ENCODE measurements at regions not wholly inside any gene's neighbourhood (a gene's known extent, or its start where the extent isn't known, plus 50 kb on each side); places are given as distances from the start of the nearest gene placed in this dataset.
A peak's percentile ranks its signal among the peaks of the same experiment; 100 is the strongest.

DNA sequence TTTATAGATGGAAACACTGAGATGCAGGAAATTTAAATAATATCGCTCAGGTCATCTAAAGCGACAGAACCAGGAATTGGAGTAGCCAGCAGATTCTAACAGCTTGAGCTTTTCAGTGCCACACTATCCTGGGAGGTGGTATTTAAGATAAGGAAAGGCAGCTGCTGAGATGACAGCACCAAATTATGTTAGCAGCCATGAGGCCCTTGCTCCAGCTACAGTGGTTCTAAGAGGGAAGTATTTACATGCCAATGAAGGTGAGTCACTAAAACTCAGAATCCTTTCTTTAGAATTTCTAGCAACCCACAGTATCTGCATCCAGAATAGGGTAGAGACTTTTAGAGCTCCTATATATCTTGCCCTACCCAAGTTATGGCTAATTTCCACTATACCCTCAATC, 127.0 kb upstream of the VLDLR start:
- H3K27ac ChIP-seq = no peak overlapping the region
- peak; percentile 56 for DNase-seq
- H3K27me3 ChIP-seq (replicated peaks) = no peaks in the 10 kb centered on the region
- no peaks in the 10 kb centered on the region for H3K36me3 ChIP-seq (replicated peaks)
- in situ Hi-C loops (cut with HindIII; ENCODE audit: low pct_ligation_motif_present, low sequenced_read_pairs) = no loop called here
- TF ChIP-seq, protein P1, sequence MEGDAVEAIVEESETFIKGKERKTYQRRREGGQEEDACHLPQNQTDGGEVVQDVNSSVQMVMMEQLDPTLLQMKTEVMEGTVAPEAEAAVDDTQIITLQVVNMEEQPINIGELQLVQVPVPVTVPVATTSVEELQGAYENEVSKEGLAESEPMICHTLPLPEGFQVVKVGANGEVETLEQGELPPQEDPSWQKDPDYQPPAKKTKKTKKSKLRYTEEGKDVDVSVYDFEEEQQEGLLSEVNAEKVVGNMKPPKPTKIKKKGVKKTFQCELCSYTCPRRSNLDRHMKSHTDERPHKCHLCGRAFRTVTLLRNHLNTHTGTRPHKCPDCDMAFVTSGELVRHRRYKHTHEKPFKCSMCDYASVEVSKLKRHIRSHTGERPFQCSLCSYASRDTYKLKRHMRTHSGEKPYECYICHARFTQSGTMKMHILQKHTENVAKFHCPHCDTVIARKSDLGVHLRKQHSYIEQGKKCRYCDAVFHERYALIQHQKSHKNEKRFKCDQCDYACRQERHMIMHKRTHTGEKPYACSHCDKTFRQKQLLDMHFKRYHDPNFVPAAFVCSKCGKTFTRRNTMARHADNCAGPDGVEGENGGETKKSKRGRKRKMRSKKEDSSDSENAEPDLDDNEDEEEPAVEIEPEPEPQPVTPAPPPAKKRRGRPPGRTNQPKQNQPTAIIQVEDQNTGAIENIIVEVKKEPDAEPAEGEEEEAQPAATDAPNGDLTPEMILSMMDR (IDR thresholded peaks at IDR 0.05; ENCODE audit: low read depth, low read length, missing control alignments) = no peak
- no peak overlapping the region for H3K4me3 ChIP-seq (ENCODE audit: low read depth, low read length)

DNA sequence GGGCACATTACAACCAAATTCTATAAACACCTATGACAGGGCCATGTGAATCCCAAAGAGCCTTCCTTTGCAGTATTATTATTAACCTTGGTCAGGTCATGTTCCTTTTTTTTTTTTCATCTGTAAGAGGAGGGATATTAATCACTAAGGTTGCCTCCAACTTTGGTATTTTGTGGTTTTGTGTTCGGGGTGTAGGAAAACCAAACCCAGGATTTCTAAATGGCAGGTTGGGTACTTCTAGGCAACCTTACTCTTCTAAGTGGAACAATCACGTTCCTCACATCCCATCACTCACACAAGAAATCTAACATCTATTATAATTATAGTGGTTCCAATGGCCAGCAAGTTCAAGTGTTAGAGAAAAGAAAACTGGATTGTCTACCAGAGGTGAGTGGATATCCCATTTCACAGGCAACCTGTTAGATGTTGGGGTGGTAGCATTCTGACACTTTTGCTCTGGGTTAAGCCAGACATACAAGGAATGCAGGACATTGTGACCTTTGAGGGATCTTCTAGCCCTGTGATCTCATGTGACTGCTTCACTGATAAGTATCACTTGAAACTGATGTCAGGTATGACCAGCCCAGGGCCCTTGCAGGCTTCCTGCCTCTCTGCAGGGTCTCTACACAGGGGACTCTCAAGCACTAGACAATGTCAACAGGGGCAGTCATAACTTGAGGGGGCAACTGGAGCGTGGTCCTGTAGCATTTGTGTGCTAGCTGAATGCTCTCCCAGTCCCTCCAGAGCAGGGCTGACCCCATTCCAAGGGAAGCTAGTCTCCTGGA, 126.2 kb upstream of the VLDLR start:
- DNase-seq = no peak
- in situ Hi-C loops (cut with HindIII; ENCODE audit: low pct_ligation_motif_present, low sequenced_read_pairs) = no loop called here
- Histone ChIP-seq H3K36me3 (replicated peaks) (no peaks in the 10 kb centered on the region), H3K27me3 (replicated peaks) (no peaks in the 10 kb centered on the region), H3K4me3 (ENCODE audit: low read depth, low read length) (no peak overlapping the region), H3K27ac (no peak overlapping the region)
- TF ChIP-seq, protein P1 (IDR thresholded peaks at IDR 0.05; ENCODE audit: low read depth, low read length, missing control alignments) = no peak

DNA sequence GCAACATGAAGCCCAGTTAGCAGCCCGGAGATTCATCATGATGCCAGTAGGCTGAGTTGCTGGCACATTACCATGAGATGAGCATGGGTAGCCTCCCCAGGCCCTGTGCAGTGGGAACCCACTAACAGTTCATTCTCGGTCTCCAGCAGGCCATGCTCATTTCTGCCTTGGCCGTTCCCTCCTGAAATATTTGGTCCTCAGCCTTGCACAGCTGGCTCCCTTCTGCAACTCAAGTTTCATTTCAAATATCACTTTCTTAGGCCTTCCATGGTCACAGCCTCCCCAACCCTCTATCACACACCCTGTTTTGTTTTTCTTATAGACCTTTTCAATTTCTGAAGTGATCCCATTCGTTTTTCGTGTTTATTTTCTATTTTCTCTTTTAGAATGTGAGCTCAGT, 125.4 kb upstream of the VLDLR start:
- TF ChIP-seq, protein P1 (IDR thresholded peaks at IDR 0.05; ENCODE audit: low read depth, low read length, missing control alignments) = no peak
- Histone ChIP-seq H3K4me3 (ENCODE audit: low read depth, low read length) (no peak overlapping the region), H3K27me3 (replicated peaks) (no peaks in the 10 kb centered on the region), H3K36me3 (replicated peaks) (no peaks in the 10 kb centered on the region), H3K27ac (no peak overlapping the region)
- no peak for DNase-seq
- in situ Hi-C loops (cut with HindIII; ENCODE audit: low pct_ligation_motif_present, low sequenced_read_pairs) = no loop called here

DNA sequence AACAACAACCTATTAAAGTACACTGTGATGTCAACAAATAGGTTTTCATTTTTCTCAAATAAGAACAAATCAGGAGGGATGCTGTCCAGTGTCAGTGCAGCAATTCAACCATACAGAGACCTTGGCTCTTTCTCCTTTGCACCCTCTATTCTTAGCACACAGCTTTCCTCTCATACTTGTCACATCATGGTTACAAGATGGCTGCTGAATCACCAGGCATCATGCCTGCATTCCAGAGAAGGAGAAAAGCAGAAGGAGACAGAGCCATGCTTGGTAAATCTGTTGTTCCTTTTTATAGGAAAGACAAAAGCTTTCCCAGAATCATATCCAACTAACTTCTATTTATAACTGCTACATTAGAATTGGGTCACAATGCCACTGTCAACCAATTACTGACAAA, 124.7 kb upstream of the VLDLR start:
- H3K27ac ChIP-seq = no peak overlapping the region
- H3K4me3 ChIP-seq (ENCODE audit: low read depth, low read length) = no peak overlapping the region
- no peaks in the 10 kb centered on the region for H3K27me3 ChIP-seq (replicated peaks)
- TF ChIP-seq, protein P1 (IDR thresholded peaks at IDR 0.05; ENCODE audit: low read depth, low read length, missing control alignments) = no peak
- in situ Hi-C loops (cut with HindIII; ENCODE audit: low pct_ligation_motif_present, low sequenced_read_pairs) = no loop called here
- no peaks in the 10 kb centered on the region for H3K36me3 ChIP-seq (replicated peaks)
- DNase-seq = no peak

DNA sequence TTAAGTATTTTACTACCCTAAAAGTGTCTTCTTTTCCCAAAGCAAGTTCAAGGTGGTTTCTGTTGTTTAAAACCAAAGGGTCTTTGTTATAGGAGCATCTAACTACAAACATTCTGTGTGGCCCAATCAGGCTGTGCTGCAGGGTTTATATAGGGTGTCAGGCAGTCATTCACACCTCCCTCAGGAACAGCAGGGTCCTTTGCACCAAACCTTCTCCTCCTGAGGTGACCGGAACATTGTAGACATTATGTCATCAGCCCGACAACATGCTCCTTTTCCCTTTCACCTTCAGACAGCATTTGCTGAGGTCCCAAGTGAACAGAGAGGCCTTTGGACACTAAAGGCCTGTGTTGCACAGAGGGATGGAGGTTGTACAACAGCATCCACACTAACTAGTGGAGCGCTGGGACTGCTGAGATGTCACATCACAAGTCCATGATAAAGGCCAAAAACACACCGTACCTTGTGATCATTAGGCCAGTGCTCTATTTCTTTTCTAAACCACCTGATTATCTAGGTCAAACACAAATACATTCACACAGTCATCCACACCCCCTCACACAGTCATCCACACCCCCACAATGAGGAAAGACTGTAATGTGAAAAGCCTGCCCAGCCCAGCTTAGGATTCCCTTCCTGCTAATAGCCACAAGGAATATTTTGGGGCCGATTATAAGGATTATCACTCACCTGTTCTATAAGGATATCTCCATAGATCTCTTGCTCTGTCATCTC, 123.8 kb upstream of the VLDLR start:
- TF ChIP-seq, protein P1 (IDR thresholded peaks at IDR 0.05; ENCODE audit: low read depth, low read length, missing control alignments) = no peak
- no peak overlapping the region for H3K27ac ChIP-seq
- H3K36me3 ChIP-seq (replicated peaks) = no peaks in the 10 kb centered on the region
- no peak for DNase-seq
- no peaks in the 10 kb centered on the region for H3K27me3 ChIP-seq (replicated peaks)
- in situ Hi-C loops (cut with HindIII; ENCODE audit: low pct_ligation_motif_present, low sequenced_read_pairs) = no loop called here
- no peak overlapping the region for H3K4me3 ChIP-seq (ENCODE audit: low read depth, low read length)

All from brain microvascular endothelial cell (primary cell).